Left colon (tissue), 2 donors: ENCODE measurements at regions not wholly inside any gene's neighbourhood (a gene's known extent, or its start where the extent isn't known, plus 50 kb on each side); places are given as distances from the start of the nearest gene placed in this dataset.

Experiments
- ATAC-seq: fragments of 200-7000 bp; cut with Tn5 transposase; one replicate; pipeline ENCODE4 v1.9.1; 2020; ENCODE audit warnings: mild to moderate bottlenecking, moderate library complexity
- DNase-seq, 2 donors: peaks; one replicate each; pipeline ENCODE4 v3.0.0-alpha.2; 2020
- intact Hi-C, 2 donors: fragments of 100-400 bp; cut with DNase I in 1 of 2; cut with micrococcal nuclease in 1 of 2; formaldehyde crosslinking; loops; one replicate each; pipeline versions ENCODE4 v1.11.2 to v1.14.0; 2022; cut with DNase I, micrococcal nuclease
- donor health status: DM: no; HTN: no; CAD: no.
- donor health status: DM: yes; HTN: yes; CAD: no.

GRCh38 chr5:60248901-60249300 is 355.4 kb upstream of the PDE4D start:
- DNase-seq (peak; percentile 8 to 22), ATAC-seq (no peak)
- intact Hi-C loops, result no loop called here

- ATAC-seq (no peak), DNase-seq (no peak)
- intact Hi-C loops, result no loop called here
Observed at GRCh38 chr5:60243713-60244112, 350.2 kb upstream of the PDE4D start.

GRCh38 chr5:60232036-60232795 is 338.7 kb upstream of the PDE4D start:
- no peak for ATAC-seq
- intact Hi-C loops, result no loop called here

GRCh38 chr5:60230456-60230855 is 336.9 kb upstream of the PDE4D start:
- no peak for ATAC-seq
- intact Hi-C loops, result no loop called here

More at GRCh38 chr5:60232036-60232795, 338.7 kb upstream of the PDE4D start:
- no peak for DNase-seq

GRCh38 chr5:60229691-60230185 is 336.2 kb upstream of the PDE4D start:
- intact Hi-C loops, result no loop called here

More at GRCh38 chr5:60230456-60230855, 336.9 kb upstream of the PDE4D start:
- DNase-seq, result no peak

GRCh38 chr5:60228676-60229075 is 335.1 kb upstream of the PDE4D start:
- ATAC-seq, result no peak

More at GRCh38 chr5:60229691-60230185, 336.2 kb upstream of the PDE4D start:
- DNase-seq, result no peak
- no peak for ATAC-seq

GRCh38 chr5:60226128-60226527 is 332.6 kb upstream of the PDE4D start:
- no peak for ATAC-seq
- intact Hi-C loops, result no loop called here

More at GRCh38 chr5:60228676-60229075, 335.1 kb upstream of the PDE4D start:
- intact Hi-C loops, result no loop called here
- DNase-seq, result no peak

GRCh38 chr5:60223342-60223741 is 329.8 kb upstream of the PDE4D start:
- ATAC-seq (no peak), DNase-seq (no peak)
- intact Hi-C loops, result no loop called here

More at GRCh38 chr5:60226128-60226527, 332.6 kb upstream of the PDE4D start:
- no peak for DNase-seq

- no peak for DNase-seq
- no peak for ATAC-seq
- intact Hi-C loops, result no loop called here
Observed at GRCh38 chr5:60219921-60220320, 326.4 kb upstream of the PDE4D start.

- intact Hi-C loops, result no loop called here
- ATAC-seq (no peak), DNase-seq (no peak)
Observed at GRCh38 chr5:60210810-60211209, 317.3 kb upstream of the PDE4D start.

GRCh38 chr5:60209146-60209840 is 315.8 kb upstream of the PDE4D start:
- ATAC-seq (no peak), DNase-seq (no peak)
- intact Hi-C loops, result no loop called here

- ATAC-seq, result no peak
- intact Hi-C loops, result no loop called here
- DNase-seq, result no peak
Observed at GRCh38 chr5:60208716-60209115, 315.2 kb upstream of the PDE4D start.

- DNase-seq, result no peak
- intact Hi-C loops, result no loop called here
- ATAC-seq, result no peak
Observed at GRCh38 chr5:60207040-60207439, 313.5 kb upstream of the PDE4D start.

GRCh38 chr5:60206234-60206633 is 312.7 kb upstream of the PDE4D start:
- no peak for ATAC-seq
- intact Hi-C loops, result no loop called here
- DNase-seq, result no peak

GRCh38 chr5:60205071-60205470 is 311.5 kb upstream of the PDE4D start:
- DNase-seq (no peak), ATAC-seq (no peak)
- intact Hi-C loops, result no loop called here

- no peak for ATAC-seq
- DNase-seq, result no peak
- intact Hi-C loops, result no loop called here
Observed at GRCh38 chr5:60196385-60197113, 303.0 kb upstream of the PDE4D start.

- intact Hi-C loops, result no loop called here
- no peak for DNase-seq
- ATAC-seq, result no peak
Observed at GRCh38 chr5:60195551-60195950, 302.0 kb upstream of the PDE4D start.

- intact Hi-C loops, result no loop called here
- no peak for ATAC-seq
- DNase-seq, result no peak
Observed at GRCh38 chr5:60195083-60195482, 301.6 kb upstream of the PDE4D start.

GRCh38 chr5:60185231-60186099 is 291.9 kb upstream of the PDE4D start:
- DNase-seq (no peak), ATAC-seq (no peak)
- intact Hi-C loops, result no loop called here
